Neural progenitor cell (in vitro differentiated cells): ENCODE measurements at regions not wholly inside any gene's neighbourhood (a gene's known extent, or its start where the extent isn't known, plus 50 kb on each side); places are given as distances from the start of the nearest gene placed in this dataset.

Source experiments
- DNase-seq: peaks from one replicate; pipeline ENCODE4 v3.0.0-alpha.2; 2016; ENCODE audit warnings: low spot score
- H2AFZ ChIP-seq: fragments of 200-600 bp; sonication (generic); replicated peaks from 2 replicates; pipeline ENCODE4 v1.6.1; 2016; ENCODE audit warnings: antibody characterized with exemption
- H3F3A ChIP-seq: fragments of 200-600 bp; sonication (generic); 2 replicates; pipeline ENCODE4 v1.6.1; 2016; ENCODE audit warnings: antibody characterized with exemption, low read depth
- H3K27ac ChIP-seq: fragments of 200-600 bp; sonication (generic); 2 replicates; pipeline ENCODE4 v1.5.1; 2016; ENCODE audit warnings: mild to moderate bottlenecking
- H3K27me3 ChIP-seq: fragments of 200-600 bp; sonication (generic); 2 replicates; pipeline ENCODE4 v1.6.1; 2016; ENCODE audit warnings: mild to moderate bottlenecking, moderate library complexity
- H3K36me3 ChIP-seq: fragments of 200-600 bp; sonication (generic); 2 replicates; pipeline ENCODE4 v1.5.1; 2016
- H3K4me1 ChIP-seq: fragments of 200-600 bp; sonication (generic); 2 replicates; pipeline ENCODE4 v1.6.1; 2016; ENCODE audit warnings: mixed run types
- H3K4me2 ChIP-seq: fragments of 200-600 bp; sonication (generic); 2 replicates; pipeline ENCODE4 v1.6.1; 2016
- H3K4me3 ChIP-seq: fragments of 200-600 bp; sonication (generic); 2 replicates; pipeline ENCODE4 v1.5.1; 2016
- H3K79me2 ChIP-seq: fragments of 200-600 bp; sonication (generic); 2 replicates; pipeline ENCODE4 v1.6.1; 2016; ENCODE audit warnings: low read depth
- H3K9ac ChIP-seq: fragments of 200-600 bp; sonication (generic); 2 replicates; pipeline ENCODE4 v1.6.1; 2016
- H3K9me3 ChIP-seq: fragments of 200-600 bp; sonication (generic); 2 replicates; pipeline ENCODE4 v1.5.1; 2016; ENCODE audit warnings: low read depth
- H4K20me1 ChIP-seq: fragments of 200-600 bp; sonication (generic); 2 replicates; pipeline ENCODE4 v1.6.1; 2016; ENCODE audit warnings: low read depth
- H3K27ac Mint-ChIP-seq: 3 replicates; pipeline ENCODE4 v1.8.0; 2021; ENCODE audit warnings: mixed read lengths
- H3K27me3 Mint-ChIP-seq: 2 replicates; pipeline ENCODE4 v1.8.0; 2022; ENCODE audit warnings: low read depth, mild to moderate bottlenecking, inconsistent platforms, moderate library complexity, mixed read lengths; ENCODE audit not compliant: insufficient read depth
- H3K36me3 Mint-ChIP-seq: 3 replicates; pipeline ENCODE4 v1.8.0; 2021; ENCODE audit warnings: mixed read lengths
- H3K4me1 Mint-ChIP-seq: 3 replicates; pipeline ENCODE4 v1.8.0; 2021; ENCODE audit warnings: mixed read lengths
- H3K4me3 Mint-ChIP-seq: 3 replicates; pipeline ENCODE4 v1.8.0; 2021; ENCODE audit warnings: mild to moderate bottlenecking, moderate library complexity, mixed read lengths
- H3K9me3 Mint-ChIP-seq: 3 replicates; pipeline ENCODE4 v1.8.0; 2020; ENCODE audit warnings: mixed read lengths
- CTCF ChIP-seq: fragments of 200-600 bp; sonication (generic); IDR thresholded peaks from 2 replicates; pipeline ENCODE4 v1.5.1; 2017; ENCODE audit warnings: antibody characterized with exemption, mild to moderate bottlenecking
- EZH2 ChIP-seq: fragments of 200-600 bp; sonication (generic); IDR thresholded peaks from 2 replicates; pipeline ENCODE4 v1.6.1; 2017; ENCODE audit warnings: antibody characterized with exemption, mild to moderate bottlenecking, moderate library complexity
- EZH2phosphoT487 ChIP-seq: fragments of 200-600 bp; sonication (generic); IDR thresholded peaks from 2 replicates; pipeline ENCODE4 v1.6.1; 2017; ENCODE audit warnings: antibody characterized with exemption

GRCh38 chr3:75242012-75242735 is 422.0 kb upstream of the FRG2C start:
- Histone ChIP-seq H4K20me1 (no peaks in the 10 kb centered on the region), H3K9ac (no peak overlapping the region), H3F3A (no peaks in the 10 kb centered on the region), H2AFZ (no peak overlapping the region), H3K4me3 (no peak overlapping the region), H3K27ac (no peak overlapping the region), H3K4me1 (no peaks in the 10 kb centered on the region), H3K36me3 (no peaks in the 10 kb centered on the region), H3K79me2 (no peaks in the 10 kb centered on the region), H3K27me3 (no peaks in the 10 kb centered on the region), H3K4me2 (no peak overlapping the region), H3K9me3 (no peaks in the 10 kb centered on the region)
- H3K36me3 Mint-ChIP-seq, result no peaks in the 10 kb centered on the region
- DNase-seq, result no peak
- no peak overlapping the region for H3K27ac Mint-ChIP-seq
- no peaks in the 10 kb centered on the region for H3K4me1 Mint-ChIP-seq
- TF ChIP-seq CTCF, result no peak
- no peak for TF ChIP-seq EZH2phosphoT487
- no peak for TF ChIP-seq EZH2
- no peak overlapping the region for H3K4me3 Mint-ChIP-seq
- H3K27me3 Mint-ChIP-seq, result no peaks in the 10 kb centered on the region
- no peaks in the 10 kb centered on the region for H3K9me3 Mint-ChIP-seq

GRCh38 chr3:75248974-75249373 is 415.2 kb upstream of the FRG2C start:
- H3K27me3 ChIP-seq, result no peaks in the 10 kb centered on the region
- H3K27ac ChIP-seq, result no peak overlapping the region
- Mint-ChIP-seq H3K36me3 (no peaks in the 10 kb centered on the region), H3K4me1 (no peaks in the 10 kb centered on the region), H3K27ac (no peak overlapping the region), H3K27me3 (no peaks in the 10 kb centered on the region), H3K9me3 (no peaks in the 10 kb centered on the region), H3K4me3 (no peak overlapping the region)
- H3K9me3 ChIP-seq, result no peaks in the 10 kb centered on the region
- H3F3A ChIP-seq, result no peaks in the 10 kb centered on the region
- H3K4me3 ChIP-seq, result no peak overlapping the region
- no peak for TF ChIP-seq CTCF
- no peaks in the 10 kb centered on the region for H3K36me3 ChIP-seq
- no peaks in the 10 kb centered on the region for H3K79me2 ChIP-seq
- no peak for DNase-seq
- no peak overlapping the region for H2AFZ ChIP-seq
- no peak overlapping the region for H3K4me2 ChIP-seq
- no peaks in the 10 kb centered on the region for H4K20me1 ChIP-seq
- no peak overlapping the region for H3K9ac ChIP-seq
- H3K4me1 ChIP-seq, result no peaks in the 10 kb centered on the region

DNA sequence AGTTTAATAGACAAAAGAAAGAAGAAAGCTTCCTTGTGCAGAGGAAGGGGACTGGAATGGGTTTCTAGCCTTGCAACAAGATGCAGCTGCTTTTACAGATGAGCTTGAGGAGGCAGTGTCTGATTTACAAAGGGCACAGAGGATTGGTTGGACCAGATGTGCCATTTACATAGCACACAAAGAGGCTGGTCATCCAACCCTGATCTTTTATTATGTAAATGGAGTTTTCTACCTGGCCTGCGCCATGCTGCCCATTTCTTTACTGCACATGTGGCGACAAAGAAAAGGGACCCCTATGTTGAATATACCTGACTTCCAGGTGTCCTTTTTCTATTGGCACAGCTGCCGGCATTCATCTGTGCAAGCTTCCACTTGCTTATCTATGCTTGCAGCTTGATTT is 409.4 kb upstream of the FRG2C start:
- no peaks in the 10 kb centered on the region for H3K36me3 ChIP-seq
- H3K4me3 ChIP-seq, result no peak overlapping the region
- no peak overlapping the region for H3K27ac ChIP-seq
- H3K27me3 Mint-ChIP-seq, result peaks cover 3% of the 10 kb centered on the region
- no peak overlapping the region for H3K27ac Mint-ChIP-seq
- H3K27me3 ChIP-seq, result no peaks in the 10 kb centered on the region
- no peaks in the 10 kb centered on the region for H3K4me1 ChIP-seq
- H3K4me1 Mint-ChIP-seq, result no peaks in the 10 kb centered on the region
- no peaks in the 10 kb centered on the region for H3K36me3 Mint-ChIP-seq
- H2AFZ ChIP-seq, result no peak overlapping the region
- no peaks in the 10 kb centered on the region for H3K9me3 ChIP-seq
- no peaks in the 10 kb centered on the region for H3F3A ChIP-seq
- H3K4me3 Mint-ChIP-seq, result no peak overlapping the region
- TF ChIP-seq EZH2 (no peak), EZH2phosphoT487 (no peak), CTCF (no peak)
- H3K4me2 ChIP-seq, result no peak overlapping the region
- H3K79me2 ChIP-seq, result no peaks in the 10 kb centered on the region
- DNase-seq, result peak; percentile 51
- H4K20me1 ChIP-seq, result no peaks in the 10 kb centered on the region
- H3K9me3 Mint-ChIP-seq, result no peaks in the 10 kb centered on the region
- H3K9ac ChIP-seq, result no peak overlapping the region
